ENCODE measurements at regions not wholly inside any gene's neighbourhood (a gene's known extent, or its start where the extent isn't known, plus 50 kb on each side); places are given as distances from the start of the nearest gene placed in this dataset.

DNA sequence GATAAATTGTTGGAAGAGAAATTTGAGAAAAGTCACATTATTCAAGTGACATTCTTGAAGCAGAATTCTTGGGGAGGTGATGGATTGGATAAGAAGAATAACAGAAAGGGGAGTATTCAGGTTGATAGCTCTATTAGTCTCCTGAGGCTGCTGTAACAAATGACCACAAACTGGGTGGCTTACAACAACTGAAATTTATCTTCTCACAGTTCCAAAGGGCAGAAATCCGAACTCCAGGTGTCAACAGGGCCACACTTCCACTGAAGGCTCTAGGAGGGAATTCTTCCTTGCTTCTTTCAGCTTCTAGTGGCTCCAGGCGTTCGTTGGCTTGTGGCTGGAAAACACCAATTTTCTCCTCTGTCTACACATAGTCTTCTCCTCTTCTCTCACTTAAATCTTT is 99.8 kb downstream of the TES start:
- no peak for DNase-seq (ENCODE audit: low read depth, low spot score)

DNA sequence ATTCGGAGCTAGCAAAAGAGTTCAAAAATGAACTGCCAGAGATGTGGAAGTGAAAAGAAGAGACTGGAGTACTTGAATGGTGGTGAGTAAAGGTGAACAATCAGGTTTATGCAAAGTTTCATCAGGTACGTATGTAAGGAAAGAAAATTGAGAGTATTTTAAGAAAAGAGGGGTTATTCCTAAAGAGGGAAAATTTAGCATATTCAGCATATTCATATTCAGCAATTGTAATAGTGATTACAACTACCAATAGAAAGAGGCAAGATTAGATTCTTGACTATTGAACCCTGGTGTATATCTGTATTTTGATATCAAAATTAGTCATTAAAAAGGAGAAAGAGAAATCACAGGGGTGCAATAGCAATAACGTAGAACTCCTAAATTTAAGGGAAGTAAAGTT is 100.9 kb downstream of the TES start:
- DNase-seq (ENCODE audit: low read depth, low spot score), result no peak

DNA sequence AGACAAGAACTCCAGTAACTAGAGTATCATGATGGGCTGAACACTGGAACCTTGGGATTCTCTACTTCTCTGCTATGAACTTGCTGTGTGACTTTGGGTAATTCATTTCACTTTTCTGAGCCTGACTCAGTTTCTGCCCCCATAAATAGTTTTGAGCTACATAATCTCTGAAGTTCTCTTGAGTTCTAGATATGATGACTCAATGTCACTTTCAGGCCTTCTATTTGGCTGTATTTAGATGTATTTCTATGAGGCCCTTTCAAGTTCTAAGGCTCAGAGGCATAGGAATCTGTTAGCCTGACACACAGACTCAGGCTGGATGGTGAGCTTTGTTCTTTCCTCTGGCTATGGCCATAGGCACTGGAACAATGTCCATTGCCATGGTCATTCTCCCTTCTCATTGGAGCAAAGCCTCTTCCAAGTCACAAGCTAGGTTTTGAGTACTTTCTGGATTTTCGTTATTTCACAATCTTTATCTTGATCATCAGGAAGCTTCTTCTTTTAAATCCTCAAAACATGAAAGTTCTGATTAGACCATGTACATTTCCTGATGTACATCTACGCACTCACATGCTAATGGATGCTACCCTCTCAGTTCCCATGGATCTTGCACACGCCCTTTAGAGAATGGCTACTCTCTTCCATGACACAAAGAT is 101.6 kb downstream of the TES start:
- DNase-seq (ENCODE audit: low read depth, low spot score), result no peak

DNA sequence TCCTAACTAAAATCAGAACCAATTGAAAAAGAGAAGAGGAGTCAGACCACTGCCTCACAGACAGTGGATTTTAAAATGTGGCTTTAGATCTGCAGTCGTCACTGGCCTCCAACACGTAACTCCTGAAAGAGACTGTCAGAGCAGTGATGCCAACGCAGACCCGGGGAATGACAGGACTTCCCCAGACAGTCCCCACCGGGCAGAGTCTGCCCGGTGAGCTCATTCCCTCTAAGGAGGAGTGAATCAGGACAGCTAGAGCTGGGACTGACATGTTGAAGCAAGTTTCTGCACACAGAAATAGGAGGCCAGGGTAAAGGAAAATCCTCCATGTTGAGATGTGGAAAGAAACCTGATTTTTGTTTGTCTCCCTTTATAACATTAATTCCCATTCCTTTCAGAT is 105.0 kb downstream of the TES start:
- DNase-seq (ENCODE audit: low read depth, low spot score), result no peak

DNA sequence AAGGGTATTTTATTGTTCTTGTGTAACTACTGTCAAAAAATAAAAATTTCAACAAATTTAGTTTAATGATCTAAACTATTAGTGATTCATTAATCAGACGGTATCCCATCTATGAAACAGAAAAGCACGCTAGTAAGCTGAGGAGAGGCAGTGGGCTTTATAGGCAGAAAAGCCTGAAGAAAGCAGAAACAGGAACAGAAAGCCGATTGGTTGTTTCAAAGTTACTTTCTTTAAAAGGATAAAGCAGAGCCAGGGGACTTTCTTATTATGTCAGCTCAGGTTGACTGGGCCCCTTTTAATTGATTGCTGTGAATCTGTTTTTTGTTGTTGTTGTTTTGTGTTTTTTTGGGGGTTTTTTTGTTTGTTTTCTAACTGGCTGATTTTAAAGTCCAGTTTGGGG is 105.5 kb downstream of the TES start:
- DNase-seq (ENCODE audit: low read depth, low spot score), result no peak

DNA sequence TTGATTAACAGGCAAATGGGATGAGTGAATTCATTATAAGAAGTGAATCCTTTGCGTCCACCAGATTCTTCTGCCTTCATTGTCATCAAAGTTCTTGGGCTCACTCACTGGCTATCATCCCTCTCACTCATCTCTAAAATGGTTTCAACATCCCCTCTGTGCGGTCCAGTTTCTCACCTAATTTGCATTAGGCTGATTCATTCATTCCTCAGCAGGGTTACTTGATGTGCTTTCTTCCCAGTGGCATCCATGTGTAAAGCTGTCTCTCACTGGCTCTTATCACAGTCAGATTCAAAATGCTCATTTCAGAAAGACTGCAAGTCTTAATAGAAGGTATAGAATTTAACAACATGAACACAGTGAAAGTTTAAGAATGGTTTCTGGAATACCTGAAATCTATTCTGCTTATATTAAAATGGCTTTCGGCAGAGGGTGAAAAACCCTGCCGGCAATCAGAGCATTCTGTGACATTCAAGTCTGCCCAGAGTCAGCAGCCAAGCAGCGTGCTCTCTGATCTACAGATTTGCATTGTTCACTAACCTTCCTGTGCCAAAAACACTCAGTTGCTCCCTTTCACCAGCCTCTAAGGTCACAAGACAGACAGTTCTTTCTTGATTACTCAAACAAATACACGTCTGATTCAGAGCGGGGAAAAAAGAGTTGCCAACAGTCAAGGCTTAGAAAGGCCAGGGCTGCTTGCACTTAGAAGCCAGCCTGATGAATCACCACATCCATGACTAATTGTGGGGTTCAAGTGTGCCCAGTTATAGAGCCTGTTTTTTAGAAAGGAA is 106.7 kb downstream of the TES start:
- DNase-seq (ENCODE audit: low read depth, low spot score), result peak; percentile 80

DNA sequence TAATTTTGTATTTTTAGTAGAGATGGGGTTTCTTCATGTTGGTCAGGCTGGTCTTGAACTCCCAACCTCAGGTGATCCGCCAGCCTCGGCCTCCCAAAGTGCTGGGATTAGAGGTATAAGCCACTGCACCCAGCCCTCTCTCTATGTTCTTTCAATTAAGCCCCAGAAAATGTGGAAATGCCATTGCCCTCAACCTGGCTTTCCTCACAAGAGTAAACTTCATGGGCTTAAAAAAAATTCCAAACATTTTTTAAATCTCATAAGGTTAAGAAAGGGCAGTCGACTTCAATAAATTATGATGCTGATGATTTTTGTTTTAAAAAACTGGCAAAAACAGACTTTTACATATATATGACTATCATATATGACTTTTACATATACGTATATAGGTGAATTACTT is 107.6 kb downstream of the TES start:
- DNase-seq (ENCODE audit: low read depth, low spot score), result no peak

GRCh38 chr7:116322541-116322940 is 112.2 kb downstream of the TES start:
- DNase-seq (ENCODE audit: low read depth, low spot score), result no peak

DNA sequence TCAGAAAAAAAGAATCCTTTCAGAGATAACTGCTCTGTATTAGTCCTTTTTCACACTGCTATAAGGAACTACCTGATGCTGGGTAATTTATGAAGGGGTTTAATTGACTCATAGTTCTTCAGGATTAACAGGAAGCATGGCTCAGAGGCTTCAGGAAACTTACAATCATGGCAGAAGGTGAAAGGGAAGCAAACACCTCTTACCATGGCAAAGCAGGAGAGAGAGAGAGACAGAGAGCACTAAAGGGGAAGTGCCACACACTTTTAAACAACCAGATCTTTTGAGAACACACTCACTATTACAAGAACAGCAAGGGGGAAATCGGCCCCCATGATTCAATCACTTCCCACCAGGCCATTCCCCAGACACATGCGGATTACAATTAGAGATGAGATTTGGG is 114.2 kb downstream of the TES start:
- no peak for DNase-seq (ENCODE audit: low read depth, low spot score)

DNA sequence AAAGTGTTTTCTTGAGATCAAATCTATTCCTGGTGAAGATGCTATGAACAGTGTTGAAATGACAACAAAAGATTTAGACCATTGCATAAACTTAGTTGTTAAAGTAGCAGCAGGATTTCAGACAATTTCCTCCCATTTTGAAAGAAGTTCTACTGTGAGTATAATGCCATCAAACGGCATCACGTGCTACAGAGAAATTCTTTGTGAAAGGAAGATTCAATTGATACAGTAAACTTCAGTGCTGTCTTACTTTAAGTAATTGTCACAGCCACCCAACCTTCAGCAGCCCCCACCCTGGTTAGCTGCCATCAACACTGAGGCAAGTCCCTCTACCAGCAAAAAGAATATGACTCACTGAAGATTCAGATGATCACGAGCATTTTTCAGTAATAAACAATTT is 115.2 kb downstream of the TES start:
- no peak for DNase-seq (ENCODE audit: low read depth, low spot score)

- no peak for DNase-seq (ENCODE audit: low read depth, low spot score)
Measured at GRCh38 chr7:116327135-116327534, 116.8 kb downstream of the TES start.

DNA sequence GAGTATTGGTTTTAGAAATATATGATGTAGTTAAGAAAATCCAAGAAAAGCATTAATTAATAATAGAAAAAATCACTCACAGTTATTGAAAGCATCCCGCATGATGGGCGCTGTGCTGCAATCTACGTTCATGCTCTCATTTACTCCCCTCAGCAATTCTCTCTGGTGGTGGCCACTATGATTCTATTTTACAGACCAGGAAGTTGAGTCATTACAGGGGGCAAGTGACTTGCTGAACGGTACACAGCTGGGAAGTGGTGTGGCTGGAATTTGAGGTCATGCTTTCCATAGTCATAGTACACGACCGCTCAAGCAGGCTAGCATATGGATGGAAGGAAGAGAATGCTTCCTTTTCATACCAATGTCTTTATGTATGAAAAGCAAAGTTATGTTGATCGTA is 117.4 kb downstream of the TES start:
- DNase-seq (ENCODE audit: low read depth, low spot score), result peak; percentile 72

GRCh38 chr7:116328161-116328560 is 117.8 kb downstream of the TES start:
- DNase-seq (ENCODE audit: low read depth, low spot score), result no peak

DNA sequence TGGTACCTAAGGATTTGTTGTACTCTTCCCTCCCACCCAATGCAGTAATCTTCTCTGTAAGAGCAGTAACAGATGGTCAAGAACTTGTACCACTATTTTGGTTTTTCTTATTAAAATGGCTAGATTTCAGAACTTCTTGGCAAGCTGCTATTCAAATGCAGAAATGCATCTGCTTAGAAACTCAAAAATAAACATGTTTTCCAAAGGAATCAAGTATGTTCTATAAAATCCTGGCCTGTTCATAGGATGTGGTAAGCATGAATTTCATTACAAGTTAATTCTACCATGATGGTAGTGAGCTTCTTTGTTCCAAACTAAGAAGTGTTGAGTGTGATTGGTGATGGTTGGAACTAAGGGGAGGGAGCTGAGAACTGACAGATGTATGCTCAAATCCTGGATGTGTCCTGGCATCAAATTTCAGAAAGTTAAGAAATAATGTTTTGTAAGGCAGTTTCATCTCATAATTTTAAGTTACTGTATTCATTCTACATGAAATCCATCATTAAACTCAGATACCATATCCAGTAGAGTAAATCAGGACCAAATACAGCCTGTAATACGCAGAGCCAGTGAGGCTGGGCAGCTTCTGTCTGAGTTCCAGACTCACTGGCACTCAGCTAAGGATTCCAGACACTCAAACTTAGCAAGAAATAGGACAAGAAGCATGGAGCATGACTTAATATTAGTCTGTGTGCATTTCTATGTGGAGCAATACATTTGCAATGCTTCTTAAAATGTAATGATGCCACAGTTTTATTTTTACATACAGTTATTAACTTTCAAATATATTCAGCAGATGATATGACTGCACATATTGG is 119.6 kb downstream of the TES start:
- no peak for DNase-seq (ENCODE audit: low read depth, low spot score)

GRCh38 chr7:116331020-116331419 is 120.7 kb downstream of the TES start:
- DNase-seq (ENCODE audit: low read depth, low spot score), result no peak

GRCh38 chr7:116332766-116333165 is 122.4 kb downstream of the TES start:
- DNase-seq (ENCODE audit: low read depth, low spot score), result no peak

DNA sequence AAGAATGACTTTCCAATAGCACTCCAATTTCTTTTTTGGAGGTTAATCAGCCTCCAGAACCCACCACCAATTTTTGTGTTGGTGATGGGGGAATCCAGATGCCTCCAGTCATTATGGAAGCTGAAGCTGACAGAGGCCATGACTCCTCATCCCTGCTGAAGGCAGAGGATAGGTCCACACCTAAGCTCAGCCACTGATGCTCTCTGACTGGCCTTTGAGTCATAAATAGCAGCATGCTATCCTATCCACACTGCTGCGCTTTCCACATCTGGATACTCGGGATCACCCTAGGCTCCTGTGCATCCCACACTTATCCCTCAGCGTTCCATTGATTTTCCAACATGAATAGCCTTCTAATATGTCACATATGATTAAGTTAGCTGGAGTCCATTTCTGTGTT is 124.2 kb downstream of the TES start:
- no peak for DNase-seq (ENCODE audit: low read depth, low spot score)

GRCh38 chr7:116337018-116337417 is 126.7 kb downstream of the TES start:
- DNase-seq (ENCODE audit: low read depth, low spot score), result no peak

DNA sequence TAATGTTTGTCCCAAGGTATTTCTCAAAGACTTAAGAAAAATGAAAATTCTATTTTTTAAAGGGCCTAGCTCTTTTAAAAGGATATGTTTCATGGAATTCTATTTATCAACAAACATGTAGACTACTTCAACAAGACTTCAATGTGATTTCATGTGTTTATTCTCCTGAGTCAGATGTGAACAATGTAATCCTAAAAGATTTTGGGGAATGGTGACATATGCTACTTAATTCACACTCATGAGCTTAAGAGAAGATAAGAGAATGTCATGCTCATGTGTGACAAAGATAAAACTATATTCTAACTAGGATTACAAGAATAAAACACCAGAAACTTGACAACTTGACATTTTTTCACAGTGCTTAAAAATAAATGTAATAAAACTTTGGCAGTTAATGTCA is 127.5 kb downstream of the TES start:
- no peak for DNase-seq (ENCODE audit: low read depth, low spot score)

DNA sequence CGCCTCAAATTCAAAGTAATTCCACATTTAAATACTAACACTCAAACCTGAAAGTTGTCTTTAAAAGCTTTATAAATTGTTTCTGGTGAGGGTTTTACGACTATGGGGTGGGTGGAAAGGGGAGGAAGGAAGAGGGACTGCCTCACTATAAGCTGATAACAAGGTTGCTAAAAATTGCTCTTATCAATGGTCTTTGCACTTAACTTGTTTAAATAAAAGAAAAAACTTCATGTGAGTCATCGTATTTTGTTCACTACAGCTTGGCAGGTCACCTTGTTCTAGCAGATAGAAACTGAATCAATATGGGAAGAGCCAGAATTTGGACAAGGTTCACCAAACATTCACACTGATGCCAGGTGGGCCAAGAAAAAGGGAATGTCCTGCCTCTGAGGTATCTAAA is 129.2 kb downstream of the TES start:
- no peak for DNase-seq (ENCODE audit: low read depth, low spot score)

DNA sequence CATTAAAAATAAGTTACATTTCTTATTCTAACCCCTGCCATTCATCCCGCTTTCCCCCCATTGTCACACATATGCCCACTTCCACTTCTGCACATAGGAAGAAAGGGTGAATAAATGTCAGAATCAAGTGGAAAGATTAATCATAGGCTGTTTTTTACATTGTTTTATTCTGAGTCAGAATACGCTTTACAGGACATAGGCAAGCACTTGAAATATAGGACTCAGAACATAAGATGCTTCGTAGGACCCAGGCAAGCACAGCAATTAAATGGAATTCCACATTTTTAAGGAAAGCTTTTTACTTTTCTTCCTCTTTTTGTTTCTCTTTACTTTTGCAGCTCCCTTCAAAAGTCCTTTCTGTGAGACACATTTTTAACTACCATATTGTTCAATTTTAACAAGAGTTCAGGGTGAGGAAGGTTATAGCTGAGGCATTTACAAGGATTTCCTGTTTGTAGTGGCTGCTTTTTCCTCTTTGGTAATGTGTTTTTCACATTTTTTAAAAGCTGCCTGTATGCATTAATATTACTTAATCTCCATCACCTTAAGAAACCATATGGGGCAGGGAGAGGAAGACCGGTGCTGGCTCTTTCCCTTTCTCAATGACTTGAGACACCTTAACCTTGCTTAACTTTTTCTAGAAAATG is 130.0 kb downstream of the TES start:
- DNase-seq (ENCODE audit: low read depth, low spot score), result no peak

Measured in smooth muscle cell of the brain vasculature (primary cell).